GM19452 (cell line): ENCODE measurements at regions not wholly inside any gene's neighbourhood (a gene's known extent, or its start where the extent isn't known, plus 50 kb on each side); places are given as distances from the start of the nearest gene placed in this dataset.

ENCODE experiments used
- ATAC-seq: cut with Tn5 transposase; IDR thresholded peaks from one replicate; pipeline ENCODE4 v1.9.1; 2021; ENCODE audit not compliant: unreplicated experiment

- no peak for ATAC-seq
These were observed 143.4 kb upstream of the CPSF6 start for GRCh38 chr12:69095765-69096477.

DNA sequence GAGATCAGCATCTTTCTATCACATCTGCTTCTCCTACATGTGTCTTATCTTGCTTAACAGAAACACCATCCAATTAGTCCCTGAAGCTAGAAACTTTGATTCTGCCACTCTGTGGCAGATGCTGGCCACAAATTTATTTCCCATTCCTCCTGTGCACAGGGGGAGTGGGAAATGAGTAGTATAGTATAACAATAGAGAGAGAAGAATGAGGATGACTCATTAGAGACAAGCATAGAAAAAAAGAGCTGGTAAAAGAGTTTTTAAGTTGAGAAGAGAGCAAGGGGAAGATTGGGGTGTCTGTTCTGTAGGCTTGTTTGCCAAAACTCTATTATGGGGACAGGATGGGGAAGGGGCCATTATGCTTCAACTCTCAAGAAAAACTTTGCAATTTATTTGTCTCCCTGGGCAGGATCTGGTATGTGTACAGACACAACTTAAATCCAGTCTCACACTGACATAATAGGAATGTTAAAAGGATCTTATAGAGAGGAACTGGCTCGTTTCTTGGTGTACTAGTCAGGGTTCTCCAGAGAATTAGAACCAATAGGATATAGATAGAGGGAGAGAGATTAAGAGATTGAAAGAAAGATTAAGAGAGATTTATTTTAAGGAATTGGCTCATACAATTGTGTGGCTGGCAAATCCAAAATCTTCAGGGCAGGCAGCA is 142.6 kb upstream of the CPSF6 start:
- ATAC-seq: no peak

GRCh38 chr12:69097619-69098368 is 141.6 kb upstream of the CPSF6 start:
- ATAC-seq: no peak

GRCh38 chr12:69099201-69099837 is 140.1 kb upstream of the CPSF6 start:
- ATAC-seq: no peak

- ATAC-seq: no peak
These were observed 137.9 kb upstream of the CPSF6 start for GRCh38 chr12:69101505-69101904.

DNA sequence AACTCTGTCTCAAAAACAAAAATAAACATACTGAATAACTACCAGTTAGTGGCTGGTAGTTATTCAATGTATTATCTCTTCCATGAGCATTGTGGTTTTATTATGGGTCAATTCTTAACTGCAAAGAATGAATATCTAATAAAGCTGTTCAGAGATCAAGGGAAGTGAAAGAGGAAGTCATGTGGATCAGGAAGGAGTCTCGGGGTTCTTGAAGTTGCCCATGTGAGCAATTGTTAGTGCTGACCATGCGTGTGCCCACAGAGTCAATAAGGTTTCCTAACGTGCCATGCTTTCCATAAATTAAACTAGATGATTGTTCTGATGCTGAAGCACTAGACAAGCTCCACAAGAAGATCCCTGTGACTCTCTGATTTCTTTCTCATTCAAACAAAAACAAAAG is 136.5 kb upstream of the CPSF6 start:
- ATAC-seq: no peak

GRCh38 chr12:69105101-69105962 is 134.0 kb upstream of the CPSF6 start:
- no peak for ATAC-seq

DNA sequence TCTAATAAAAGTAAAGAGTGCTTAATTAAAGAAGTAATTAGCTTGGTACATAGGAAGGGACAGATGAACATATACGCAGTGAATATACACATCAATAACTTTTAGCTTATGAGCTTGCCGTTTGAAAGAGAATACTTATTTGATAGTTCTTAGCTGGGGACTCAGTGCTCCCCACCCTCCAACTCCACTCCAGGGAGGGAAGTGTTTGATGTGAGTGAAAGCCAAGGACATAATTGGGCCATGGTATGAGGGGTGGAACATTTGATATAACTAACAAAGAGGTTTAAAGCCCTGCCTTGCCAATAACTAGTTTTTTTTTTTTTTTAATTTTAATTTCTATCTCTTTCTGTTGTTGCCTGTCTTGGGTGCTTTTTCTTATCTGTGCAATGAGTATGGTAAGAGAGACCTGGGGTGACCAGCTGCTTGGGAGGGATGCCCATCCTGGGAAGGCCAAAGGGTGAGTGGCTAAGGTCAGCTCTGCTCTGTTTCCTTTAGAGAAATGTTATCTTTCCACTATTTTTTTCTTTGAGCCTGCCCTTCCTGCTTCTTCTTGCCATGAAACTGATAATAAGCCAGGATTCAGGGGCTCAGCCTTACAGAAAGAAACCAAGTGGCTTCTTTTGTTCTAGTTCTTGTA is 132.8 kb upstream of the CPSF6 start:
- no peak for ATAC-seq

DNA sequence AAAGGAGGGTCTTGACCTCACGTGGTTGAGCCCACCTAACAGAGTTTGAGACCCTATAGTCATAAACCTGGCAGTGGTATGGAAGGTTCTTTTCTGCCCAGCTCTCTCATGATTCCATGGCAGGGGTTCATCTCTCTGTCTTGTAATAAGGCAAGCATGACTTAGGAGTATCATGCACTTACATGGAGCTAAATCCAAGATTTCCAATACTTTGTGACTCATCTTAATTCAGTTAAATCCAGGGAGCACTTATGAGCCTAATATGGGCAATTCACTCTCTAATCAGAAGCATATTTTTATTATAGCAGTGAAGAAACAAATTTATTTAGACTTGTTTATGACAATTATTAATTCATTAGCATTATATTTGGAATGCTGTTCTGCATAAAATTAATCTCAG is 131.8 kb upstream of the CPSF6 start:
- ATAC-seq: no peak

GRCh38 chr12:69108037-69108436 is 131.3 kb upstream of the CPSF6 start:
- no peak for ATAC-seq

- ATAC-seq: no peak
These were observed 126.8 kb upstream of the CPSF6 start for GRCh38 chr12:69112616-69113015.

DNA sequence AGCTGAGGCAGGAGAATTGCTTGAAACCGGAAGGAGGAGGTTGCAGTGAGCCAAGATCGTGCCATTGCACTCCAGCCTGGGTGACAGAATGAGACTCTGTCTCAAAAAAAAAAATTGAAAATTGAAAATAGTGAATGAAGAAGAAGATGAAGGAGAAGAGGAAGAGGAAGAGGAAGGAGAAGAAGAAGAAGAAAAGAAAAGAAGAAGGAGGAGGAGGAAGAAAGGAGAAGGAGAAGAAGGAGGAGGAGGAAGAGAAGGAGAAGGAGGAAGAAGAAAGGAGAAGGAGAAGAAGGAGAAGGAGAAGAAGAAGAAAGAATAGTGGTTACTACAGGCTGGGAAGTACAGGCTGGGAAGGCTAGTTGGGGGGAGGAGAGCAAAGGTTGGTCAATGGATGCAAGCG is 124.3 kb upstream of the CPSF6 start:
- ATAC-seq: no peak

GRCh38 chr12:69115951-69116350 is 123.4 kb upstream of the CPSF6 start:
- ATAC-seq: no peak

DNA sequence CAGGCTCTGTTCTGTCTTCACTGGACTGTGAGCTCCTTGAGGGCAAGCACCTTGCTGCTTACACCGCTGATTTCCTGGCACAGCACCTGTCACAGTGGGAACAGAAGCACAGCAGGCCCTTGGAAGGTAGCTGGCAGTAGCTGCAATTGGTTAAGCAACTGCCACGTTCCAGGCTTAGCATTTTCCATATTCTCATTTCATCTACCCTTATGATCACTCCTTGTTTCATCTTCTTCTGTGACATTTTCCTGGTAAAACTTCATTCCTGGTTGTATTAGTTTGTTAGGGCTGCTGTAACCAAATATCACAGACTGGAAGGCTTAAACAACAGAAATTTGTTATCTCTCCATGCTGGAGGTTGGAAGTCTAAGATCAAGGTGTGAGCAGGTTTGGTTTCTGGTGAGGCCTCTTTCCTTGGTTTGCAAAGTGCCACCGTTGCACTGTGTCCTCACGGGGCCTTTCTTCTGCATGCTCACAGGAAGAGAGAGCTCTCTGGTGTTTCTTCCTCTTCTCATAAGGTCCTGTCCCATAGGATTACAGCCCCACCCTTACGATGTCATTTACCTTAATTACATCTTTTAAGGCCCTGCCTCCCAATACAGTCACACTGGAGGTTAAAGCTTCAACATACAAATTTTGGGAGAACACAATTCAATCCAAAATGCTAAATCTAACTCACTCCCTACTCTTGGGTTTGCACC is 121.7 kb upstream of the CPSF6 start:
- no peak for ATAC-seq

GRCh38 chr12:69118516-69118915 is 120.9 kb upstream of the CPSF6 start:
- no peak for ATAC-seq

DNA sequence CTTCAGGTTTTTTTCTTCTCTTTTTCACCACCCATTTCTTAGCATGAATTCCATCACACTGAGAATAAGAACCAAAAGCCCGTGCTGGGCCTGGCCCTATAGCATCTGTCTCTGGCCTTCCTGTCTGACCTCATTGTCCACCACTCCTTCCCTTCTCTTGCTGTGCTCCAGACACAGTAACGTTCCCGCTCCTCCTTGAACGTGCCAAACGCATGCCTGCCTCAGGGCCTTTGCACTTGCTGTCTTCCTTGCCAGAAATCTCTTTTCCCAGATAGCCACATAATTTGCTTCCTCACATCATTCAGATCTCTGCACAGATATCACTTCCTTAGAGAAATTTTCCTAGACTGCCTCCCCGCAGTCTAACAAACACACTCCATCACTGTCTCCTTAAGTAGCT is 119.6 kb upstream of the CPSF6 start:
- ATAC-seq: no peak

DNA sequence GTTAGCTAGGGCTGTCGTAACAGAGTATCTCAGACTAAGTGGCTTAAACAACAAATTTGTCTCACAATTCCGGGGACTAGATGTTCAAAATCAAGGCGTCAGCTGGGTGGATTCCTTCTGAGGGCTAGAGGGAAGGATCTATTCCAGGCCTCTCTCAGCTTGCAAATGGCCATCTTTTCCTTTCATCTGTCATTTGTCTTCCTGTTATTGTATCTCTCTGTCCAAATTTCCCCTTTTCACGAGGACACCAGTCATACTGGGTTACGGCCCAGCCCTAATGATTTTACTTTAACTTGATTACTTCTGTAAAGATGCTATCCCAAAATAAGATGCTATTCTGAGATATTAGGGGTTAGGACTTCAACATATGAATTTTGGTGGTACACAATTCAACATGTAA is 119.0 kb upstream of the CPSF6 start:
- no peak for ATAC-seq

GRCh38 chr12:69123311-69123710 is 116.1 kb upstream of the CPSF6 start:
- no peak for ATAC-seq

DNA sequence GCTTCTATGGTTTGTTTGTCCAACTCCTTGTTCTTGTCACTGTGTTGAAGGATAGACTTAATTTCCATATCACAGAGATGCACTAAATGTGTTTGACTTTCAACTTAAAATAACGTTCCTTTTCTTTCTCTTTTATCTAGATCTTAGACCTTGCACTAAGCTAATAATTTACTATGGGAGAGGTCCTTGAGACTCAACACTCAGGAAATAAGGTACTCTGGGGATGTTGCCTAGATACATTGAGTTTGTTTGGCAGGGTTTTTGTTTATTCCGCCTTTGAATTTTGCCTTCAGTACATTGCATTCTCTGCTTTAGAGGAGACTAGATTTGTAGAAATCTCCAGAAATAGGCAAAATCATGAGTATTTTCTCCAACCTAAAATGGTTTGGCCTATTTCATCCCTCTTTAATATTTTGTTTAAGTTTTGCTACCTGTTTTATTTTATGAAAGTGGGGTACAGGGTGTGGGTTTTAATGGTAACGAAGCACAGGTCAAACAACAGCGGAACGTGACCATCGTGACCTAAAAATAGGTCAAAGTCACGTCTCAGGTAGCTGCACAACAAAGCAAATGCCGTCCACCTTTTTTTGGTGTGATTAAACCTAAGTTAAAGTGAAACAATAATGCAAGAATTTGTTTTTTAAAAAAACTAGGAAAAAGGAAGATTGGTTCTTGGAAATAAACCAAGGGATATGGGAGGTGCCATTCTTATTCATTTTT is 115.3 kb upstream of the CPSF6 start:
- ATAC-seq: no peak
